ENCODE measurements at regions not wholly inside any gene's neighbourhood (a gene's known extent, or its start where the extent isn't known, plus 50 kb on each side); places are given as distances from the start of the nearest gene placed in this dataset.

DNA sequence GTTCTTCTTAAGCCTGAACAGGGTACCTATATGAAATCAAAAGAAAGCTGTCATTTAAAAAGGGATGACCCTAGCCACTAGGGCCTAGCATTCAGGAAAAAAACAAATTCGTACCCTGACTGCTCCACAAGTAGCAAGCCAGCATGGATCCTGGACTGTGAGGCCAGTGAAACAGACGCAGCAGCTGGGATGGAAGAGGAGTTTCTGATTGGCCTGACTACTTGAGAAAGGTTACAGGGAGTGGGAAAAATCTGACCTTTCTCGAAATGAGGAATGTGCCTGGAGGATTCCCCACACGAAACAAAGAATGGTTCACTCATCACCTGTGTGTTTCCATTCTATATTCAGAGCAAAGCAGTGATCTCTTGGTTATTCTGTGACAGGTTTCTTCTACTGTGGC lies 87.6 kb upstream of the JADE1 start:
- ChIA-PET POLR2A (no interaction called here), CTCF (no interaction called here)
- Histone ChIP-seq H3K9me3 (ENCODE audit: control insufficient read depth, insufficient read depth, low read depth, low read length) (no peaks in the 10 kb centered on the region), H3K4me1 (ENCODE audit: control insufficient read depth, insufficient read depth, low read length) (no peaks in the 10 kb centered on the region), H3K4me3 (ENCODE audit: low read depth, low read length) (no peak overlapping the region), H3K36me3 (ENCODE audit: control insufficient read depth in 2 of 2, insufficient read depth in 1 of 2, low read length in 2 of 2) (no peaks in the 10 kb centered on the region), H3K27ac (ENCODE audit: extremely low read depth, low read depth, low read length) (no peak overlapping the region)
- no peak for TF ChIP-seq ZFP41 (tag by site-specific recombination; IDR thresholded peaks at IDR 0.05; ENCODE audit: borderline replicate concordance)
- TF ChIP-seq ZNF791 (tag by site-specific recombination; IDR thresholded peaks at IDR 0.05) = no peak
- TF ChIP-seq ZNF302 (tag by site-specific recombination; IDR thresholded peaks at IDR 0.05; ENCODE audit: low read depth) = no peak
- TF ChIP-seq, protein P1, sequence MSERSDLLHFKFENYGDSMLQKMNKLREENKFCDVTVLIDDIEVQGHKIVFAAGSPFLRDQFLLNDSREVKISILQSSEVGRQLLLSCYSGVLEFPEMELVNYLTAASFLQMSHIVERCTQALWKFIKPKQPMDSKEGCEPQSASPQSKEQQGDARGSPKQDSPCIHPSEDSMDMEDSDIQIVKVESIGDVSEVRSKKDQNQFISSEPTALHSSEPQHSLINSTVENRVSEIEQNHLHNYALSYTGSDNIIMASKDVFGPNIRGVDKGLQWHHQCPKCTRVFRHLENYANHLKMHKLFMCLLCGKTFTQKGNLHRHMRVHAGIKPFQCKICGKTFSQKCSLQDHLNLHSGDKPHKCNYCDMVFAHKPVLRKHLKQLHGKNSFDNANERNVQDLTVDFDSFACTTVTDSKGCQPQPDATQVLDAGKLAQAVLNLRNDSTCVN (tag by site-specific recombination; optimal IDR thresholded peaks at IDR 0.05) = no peak
- no peak for TF ChIP-seq ZNF157 (tag by site-specific recombination; IDR thresholded peaks at IDR 0.05)
- TF ChIP-seq TCF7L2 (IDR thresholded peaks at IDR 0.05; ENCODE audit: borderline replicate concordance, low read depth, low read length) = no peak
- TF ChIP-seq MEIS1 (CRISPR knock-in tag; IDR thresholded peaks at IDR 0.05; ENCODE audit: borderline replicate concordance) = no peak
- no peak for TF ChIP-seq ZNF354C (tag by site-specific recombination; IDR thresholded peaks at IDR 0.05; ENCODE audit: borderline replicate concordance, low read depth)
- TF ChIP-seq ZFP37 (tag by site-specific recombination; IDR thresholded peaks at IDR 0.05) = no peak
- TF ChIP-seq ZNF514 (tag by site-specific recombination; IDR thresholded peaks at IDR 0.05) = no peak
- TF ChIP-seq, protein P2, sequence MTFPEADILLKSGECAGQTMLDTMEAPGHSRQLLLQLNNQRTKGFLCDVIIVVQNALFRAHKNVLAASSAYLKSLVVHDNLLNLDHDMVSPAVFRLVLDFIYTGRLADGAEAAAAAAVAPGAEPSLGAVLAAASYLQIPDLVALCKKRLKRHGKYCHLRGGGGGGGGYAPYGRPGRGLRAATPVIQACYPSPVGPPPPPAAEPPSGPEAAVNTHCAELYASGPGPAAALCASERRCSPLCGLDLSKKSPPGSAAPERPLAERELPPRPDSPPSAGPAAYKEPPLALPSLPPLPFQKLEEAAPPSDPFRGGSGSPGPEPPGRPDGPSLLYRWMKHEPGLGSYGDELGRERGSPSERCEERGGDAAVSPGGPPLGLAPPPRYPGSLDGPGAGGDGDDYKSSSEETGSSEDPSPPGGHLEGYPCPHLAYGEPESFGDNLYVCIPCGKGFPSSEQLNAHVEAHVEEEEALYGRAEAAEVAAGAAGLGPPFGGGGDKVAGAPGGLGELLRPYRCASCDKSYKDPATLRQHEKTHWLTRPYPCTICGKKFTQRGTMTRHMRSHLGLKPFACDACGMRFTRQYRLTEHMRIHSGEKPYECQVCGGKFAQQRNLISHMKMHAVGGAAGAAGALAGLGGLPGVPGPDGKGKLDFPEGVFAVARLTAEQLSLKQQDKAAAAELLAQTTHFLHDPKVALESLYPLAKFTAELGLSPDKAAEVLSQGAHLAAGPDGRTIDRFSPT (tag by site-specific recombination; IDR thresholded peaks at IDR 0.05) = no peak
- TF ChIP-seq, protein P3, sequence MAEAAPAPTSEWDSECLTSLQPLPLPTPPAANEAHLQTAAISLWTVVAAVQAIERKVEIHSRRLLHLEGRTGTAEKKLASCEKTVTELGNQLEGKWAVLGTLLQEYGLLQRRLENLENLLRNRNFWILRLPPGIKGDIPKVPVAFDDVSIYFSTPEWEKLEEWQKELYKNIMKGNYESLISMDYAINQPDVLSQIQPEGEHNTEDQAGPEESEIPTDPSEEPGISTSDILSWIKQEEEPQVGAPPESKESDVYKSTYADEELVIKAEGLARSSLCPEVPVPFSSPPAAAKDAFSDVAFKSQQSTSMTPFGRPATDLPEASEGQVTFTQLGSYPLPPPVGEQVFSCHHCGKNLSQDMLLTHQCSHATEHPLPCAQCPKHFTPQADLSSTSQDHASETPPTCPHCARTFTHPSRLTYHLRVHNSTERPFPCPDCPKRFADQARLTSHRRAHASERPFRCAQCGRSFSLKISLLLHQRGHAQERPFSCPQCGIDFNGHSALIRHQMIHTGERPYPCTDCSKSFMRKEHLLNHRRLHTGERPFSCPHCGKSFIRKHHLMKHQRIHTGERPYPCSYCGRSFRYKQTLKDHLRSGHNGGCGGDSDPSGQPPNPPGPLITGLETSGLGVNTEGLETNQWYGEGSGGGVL (tag by site-specific recombination; IDR thresholded peaks at IDR 0.05) = no peak
- TF ChIP-seq, protein P4, sequence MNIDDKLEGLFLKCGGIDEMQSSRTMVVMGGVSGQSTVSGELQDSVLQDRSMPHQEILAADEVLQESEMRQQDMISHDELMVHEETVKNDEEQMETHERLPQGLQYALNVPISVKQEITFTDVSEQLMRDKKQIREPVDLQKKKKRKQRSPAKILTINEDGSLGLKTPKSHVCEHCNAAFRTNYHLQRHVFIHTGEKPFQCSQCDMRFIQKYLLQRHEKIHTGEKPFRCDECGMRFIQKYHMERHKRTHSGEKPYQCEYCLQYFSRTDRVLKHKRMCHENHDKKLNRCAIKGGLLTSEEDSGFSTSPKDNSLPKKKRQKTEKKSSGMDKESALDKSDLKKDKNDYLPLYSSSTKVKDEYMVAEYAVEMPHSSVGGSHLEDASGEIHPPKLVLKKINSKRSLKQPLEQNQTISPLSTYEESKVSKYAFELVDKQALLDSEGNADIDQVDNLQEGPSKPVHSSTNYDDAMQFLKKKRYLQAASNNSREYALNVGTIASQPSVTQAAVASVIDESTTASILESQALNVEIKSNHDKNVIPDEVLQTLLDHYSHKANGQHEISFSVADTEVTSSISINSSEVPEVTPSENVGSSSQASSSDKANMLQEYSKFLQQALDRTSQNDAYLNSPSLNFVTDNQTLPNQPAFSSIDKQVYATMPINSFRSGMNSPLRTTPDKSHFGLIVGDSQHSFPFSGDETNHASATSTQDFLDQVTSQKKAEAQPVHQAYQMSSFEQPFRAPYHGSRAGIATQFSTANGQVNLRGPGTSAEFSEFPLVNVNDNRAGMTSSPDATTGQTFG (tag by site-specific recombination; IDR thresholded peaks at IDR 0.05; ENCODE audit: borderline replicate concordance) = no peak
- TF ChIP-seq PRDM1 (tag by site-specific recombination; IDR thresholded peaks at IDR 0.05) = no peak
- TF ChIP-seq BCL11A (tag by site-specific recombination; IDR thresholded peaks at IDR 0.05; ENCODE audit: low read depth) = no peak
- TF ChIP-seq ZNF2 (tag by site-specific recombination; IDR thresholded peaks at IDR 0.05) = no peak
- no peak for TF ChIP-seq ZNF624 (tag by site-specific recombination; IDR thresholded peaks at IDR 0.05)

DNA sequence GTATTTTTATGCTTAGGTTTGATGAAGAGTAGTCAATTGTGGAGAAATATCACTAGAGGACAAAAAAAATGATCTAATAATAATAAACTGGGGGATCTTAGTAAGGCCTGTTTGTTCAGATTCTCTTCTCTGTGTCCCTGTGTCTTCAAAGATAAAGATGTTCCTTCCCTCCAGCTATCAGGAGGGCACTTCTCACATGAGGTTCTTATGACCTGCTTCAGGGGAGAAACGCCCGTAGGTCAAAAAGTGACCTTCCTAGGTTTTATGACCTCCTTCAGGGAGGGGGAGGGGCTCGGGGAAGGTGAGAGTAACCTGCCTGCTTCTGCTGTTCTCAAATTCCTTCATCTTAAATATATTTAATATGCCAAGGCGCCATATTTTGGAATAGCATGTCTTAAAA lies 89.2 kb upstream of the JADE1 start:
- no peak overlapping the region for H3K4me3 ChIP-seq (ENCODE audit: low read depth, low read length)
- ChIA-PET CTCF (no interaction called here), POLR2A (no interaction called here)
- no peaks in the 10 kb centered on the region for H3K4me1 ChIP-seq (ENCODE audit: control insufficient read depth, insufficient read depth, low read length)
- H3K9me3 ChIP-seq (ENCODE audit: control insufficient read depth, insufficient read depth, low read depth, low read length) = no peaks in the 10 kb centered on the region
- TF ChIP-seq ZNF23 (tag by site-specific recombination; IDR thresholded peaks at IDR 0.05; ENCODE audit: borderline replicate concordance) (no peak), ZNF19 (tag by site-specific recombination; IDR thresholded peaks at IDR 0.05; ENCODE audit: low read depth) (no peak), SP2 (tag by site-specific recombination; IDR thresholded peaks at IDR 0.05) (no peak), ZNF785 (tag by site-specific recombination; IDR thresholded peaks at IDR 0.05) (no peak), ZNF670 (tag by site-specific recombination; IDR thresholded peaks at IDR 0.05; ENCODE audit: low read depth) (no peak), ZNF366 (tag by site-specific recombination; conservative IDR thresholded peaks at IDR 0.05) (no peak), ZNF585B (tag by site-specific recombination; IDR thresholded peaks at IDR 0.05) (no peak), ZNF140 (tag by site-specific recombination; IDR thresholded peaks at IDR 0.05) (no peak), ZFP69B (tag by site-specific recombination; IDR thresholded peaks at IDR 0.05) (no peak)
- TF ChIP-seq, protein P5, sequence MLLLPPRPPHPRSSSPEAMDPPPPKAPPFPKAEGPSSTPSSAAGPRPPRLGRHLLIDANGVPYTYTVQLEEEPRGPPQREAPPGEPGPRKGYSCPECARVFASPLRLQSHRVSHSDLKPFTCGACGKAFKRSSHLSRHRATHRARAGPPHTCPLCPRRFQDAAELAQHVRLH (tag by site-specific recombination; IDR thresholded peaks at IDR 0.05) = no peak
- TF ChIP-seq, protein P6, sequence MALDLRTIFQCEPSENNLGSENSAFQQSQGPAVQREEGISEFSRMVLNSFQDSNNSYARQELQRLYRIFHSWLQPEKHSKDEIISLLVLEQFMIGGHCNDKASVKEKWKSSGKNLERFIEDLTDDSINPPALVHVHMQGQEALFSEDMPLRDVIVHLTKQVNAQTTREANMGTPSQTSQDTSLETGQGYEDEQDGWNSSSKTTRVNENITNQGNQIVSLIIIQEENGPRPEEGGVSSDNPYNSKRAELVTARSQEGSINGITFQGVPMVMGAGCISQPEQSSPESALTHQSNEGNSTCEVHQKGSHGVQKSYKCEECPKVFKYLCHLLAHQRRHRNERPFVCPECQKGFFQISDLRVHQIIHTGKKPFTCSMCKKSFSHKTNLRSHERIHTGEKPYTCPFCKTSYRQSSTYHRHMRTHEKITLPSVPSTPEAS (tag by site-specific recombination; IDR thresholded peaks at IDR 0.05) = no peak
- H3K27ac ChIP-seq (ENCODE audit: extremely low read depth, low read depth, low read length) = no peak overlapping the region
- no peaks in the 10 kb centered on the region for H3K36me3 ChIP-seq (ENCODE audit: control insufficient read depth in 2 of 2, insufficient read depth in 1 of 2, low read length in 2 of 2)

Measured in HEK293 (cell line).